ENCODE measurements at regions not wholly inside any gene's neighbourhood (a gene's known extent, or its start where the extent isn't known, plus 50 kb on each side); places are given as distances from the start of the nearest gene placed in this dataset.
"Not testable (repeated sequence)": the region's sequence is repeated elsewhere in the genome, so short reads cannot be mapped to it uniquely, and the experiment has no call there.

- no peak overlapping the region for H3K4me3 ChIP-seq (ENCODE audit: low read length)
- no peak for DNase-seq (ENCODE audit: low read depth)
- no peak for TF ChIP-seq CTCF (IDR thresholded peaks at IDR 0.05; ENCODE audit: insufficient read depth, low read depth, low read length, missing control alignments)
Observed at GRCh38 chr2:67773851-67774250, 289.0 kb downstream of the C1D start.

- no peak for TF ChIP-seq CTCF (IDR thresholded peaks at IDR 0.05; ENCODE audit: insufficient read depth, low read depth, low read length, missing control alignments)
- no peak overlapping the region for H3K4me3 ChIP-seq (ENCODE audit: low read length)
- DNase-seq (ENCODE audit: low read depth): no peak
Observed at GRCh38 chr2:67776276-67776675, 286.5 kb downstream of the C1D start.

- no peak for TF ChIP-seq CTCF (IDR thresholded peaks at IDR 0.05; ENCODE audit: insufficient read depth, low read depth, low read length, missing control alignments)
Observed at GRCh38 chr2:67777010-67777409, 285.8 kb downstream of the C1D start.

GRCh38 chr2:67777836-67778429, 284.9 kb downstream of the C1D start:
- no peak overlapping the region for H3K4me3 ChIP-seq (ENCODE audit: low read length)
- no peak for TF ChIP-seq CTCF (IDR thresholded peaks at IDR 0.05; ENCODE audit: insufficient read depth, low read depth, low read length, missing control alignments)
- no peak for DNase-seq (ENCODE audit: low read depth)

More at GRCh38 chr2:67777010-67777409, 285.8 kb downstream of the C1D start:
- no peak for DNase-seq (ENCODE audit: low read depth)
- H3K4me3 ChIP-seq (ENCODE audit: low read length): no peak overlapping the region

- not testable (repeated sequence) for DNase-seq (ENCODE audit: low read depth); H3K4me3 ChIP-seq (ENCODE audit: low read length)
Observed at GRCh38 chr2:67780841-67781240, 282.0 kb downstream of the C1D start.

GRCh38 chr2:67782443-67782842, 280.4 kb downstream of the C1D start:
- no peak for TF ChIP-seq CTCF (IDR thresholded peaks at IDR 0.05; ENCODE audit: insufficient read depth, low read depth, low read length, missing control alignments)
- H3K4me3 ChIP-seq (ENCODE audit: low read length): no peak overlapping the region
- no peak for DNase-seq (ENCODE audit: low read depth)

- DNase-seq (ENCODE audit: low read depth): no peak
- no peak for TF ChIP-seq CTCF (IDR thresholded peaks at IDR 0.05; ENCODE audit: insufficient read depth, low read depth, low read length, missing control alignments)
- H3K4me3 ChIP-seq (ENCODE audit: low read length): no peak overlapping the region
Observed at GRCh38 chr2:67783026-67783425, 279.8 kb downstream of the C1D start.
